ENCODE measurements at regions not wholly inside any gene's neighbourhood (a gene's known extent, or its start where the extent isn't known, plus 50 kb on each side); places are given as distances from the start of the nearest gene placed in this dataset.

DNA sequence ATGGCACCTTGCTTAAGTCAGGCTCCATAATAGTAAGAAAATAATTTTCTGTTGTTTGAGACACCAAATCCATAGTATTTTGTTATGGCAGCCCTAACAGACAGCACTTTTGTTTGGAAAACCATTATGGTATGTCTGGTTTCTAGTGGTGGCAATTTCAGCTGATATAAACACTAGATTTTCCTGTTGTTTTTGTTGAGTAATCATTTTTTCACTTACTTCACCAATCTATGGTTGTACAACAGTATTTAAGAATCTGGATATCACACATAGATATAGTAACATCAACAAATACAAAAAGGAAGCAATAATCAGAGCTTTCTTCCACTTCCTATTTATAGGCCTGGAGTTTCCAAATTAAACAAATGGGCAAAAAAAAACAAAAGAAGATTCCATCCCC is 725.8 kb upstream of the POM121L12 start:
- Histone ChIP-seq H3K27ac (ENCODE audit: low read depth, low read length) (no peak overlapping the region), H3K4me3 (ENCODE audit: low read length) (no peak overlapping the region), H3K9me3 (ENCODE audit: insufficient read depth, low read depth, low read length) (no peaks in the 10 kb centered on the region), H3K9ac (ENCODE audit: low read depth, low read length) (no peak overlapping the region), H3K4me1 (ENCODE audit: insufficient read depth, low read length) (no peaks in the 10 kb centered on the region), H3K27me3 (ENCODE audit: insufficient read depth, low read length) (no peaks in the 10 kb centered on the region), H3K36me3 (ENCODE audit: insufficient read depth, low read length) (no peaks in the 10 kb centered on the region)

DNA sequence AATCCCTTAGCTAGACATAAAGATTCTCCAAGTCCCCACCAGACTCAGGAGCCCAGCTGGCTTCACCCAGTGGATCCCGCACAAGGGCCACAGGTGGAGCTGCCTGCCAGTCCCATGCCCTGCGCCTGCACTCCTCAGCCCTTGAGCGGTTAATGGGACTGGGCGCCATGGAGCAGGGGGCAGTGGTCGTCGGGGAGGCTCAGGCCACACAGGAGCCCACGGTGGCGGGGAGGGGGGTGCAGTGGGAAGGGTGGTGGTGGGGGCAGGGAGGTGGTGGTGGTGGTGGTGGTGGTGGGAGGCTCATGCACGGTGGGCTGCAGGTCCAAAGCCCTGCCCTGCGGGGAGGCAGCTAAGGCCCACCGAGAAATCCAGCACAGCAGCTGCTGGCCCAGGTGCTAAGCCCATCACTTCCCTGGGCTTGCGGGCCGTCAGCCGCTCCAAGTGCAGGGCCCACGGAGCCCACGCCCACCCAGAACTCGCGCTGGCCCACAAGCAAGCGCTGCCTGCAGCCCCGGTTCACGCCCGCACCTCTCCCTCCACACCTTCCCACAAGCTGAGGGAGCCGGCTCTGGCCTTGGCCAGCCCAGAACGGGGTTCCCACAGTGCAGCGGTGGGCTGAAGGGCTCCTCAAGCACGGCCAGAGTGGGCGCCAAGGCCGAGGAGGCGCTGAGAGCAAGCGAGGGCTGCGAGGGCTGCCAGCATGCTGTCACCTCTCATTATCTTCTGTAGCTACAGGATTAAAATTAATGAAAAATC is 732.5 kb upstream of the POM121L12 start:
- no peak overlapping the region for H3K27ac ChIP-seq (ENCODE audit: low read depth, low read length)
- no peaks in the 10 kb centered on the region for H3K27me3 ChIP-seq (ENCODE audit: insufficient read depth, low read length)
- H3K9ac ChIP-seq (ENCODE audit: low read depth, low read length): no peak overlapping the region
- H3K9me3 ChIP-seq (ENCODE audit: insufficient read depth, low read depth, low read length): no peaks in the 10 kb centered on the region
- no peak overlapping the region for H3K4me3 ChIP-seq (ENCODE audit: low read length)
- no peaks in the 10 kb centered on the region for H3K36me3 ChIP-seq (ENCODE audit: insufficient read depth, low read length)
- 97% methylated on average over 27 of the region's 31 CpGs for WGBS
- no peaks in the 10 kb centered on the region for H3K4me1 ChIP-seq (ENCODE audit: insufficient read depth, low read length)

DNA sequence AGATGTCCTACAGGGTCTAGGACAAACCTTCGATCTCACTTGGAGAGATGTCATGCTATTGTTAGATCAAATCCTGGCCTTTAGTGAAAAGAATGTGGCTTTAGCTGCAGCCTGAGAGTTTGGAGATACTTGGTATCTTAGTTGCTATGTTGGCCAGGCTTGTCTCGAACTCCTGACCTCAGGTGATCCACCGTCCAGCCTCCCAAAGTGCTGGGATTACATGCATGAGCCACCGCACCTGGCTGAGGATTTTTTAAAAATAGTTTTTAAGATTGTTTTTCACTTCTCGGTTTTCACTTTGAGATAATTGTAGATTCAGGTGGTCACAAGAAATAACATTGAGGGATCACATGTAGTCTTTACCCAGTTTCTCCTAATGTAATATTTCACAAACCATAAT is 738.3 kb upstream of the POM121L12 start:
- peaks cover 3% of the 10 kb centered on the region; the same call in 1 of the 2 replicates for H3K9me3 ChIP-seq (ENCODE audit: insufficient read depth, low read depth, low read length)
- no peak overlapping the region for H3K4me3 ChIP-seq (ENCODE audit: low read length)
- no peaks in the 10 kb centered on the region for H3K36me3 ChIP-seq (ENCODE audit: insufficient read depth, low read length)
- no peak overlapping the region for H3K9ac ChIP-seq (ENCODE audit: low read depth, low read length)
- H3K27ac ChIP-seq (ENCODE audit: low read depth, low read length): no peak overlapping the region
- no peaks in the 10 kb centered on the region for H3K27me3 ChIP-seq (ENCODE audit: insufficient read depth, low read length)
- WGBS: 93% methylated on average over 5 of the region's 5 CpGs
- H3K4me1 ChIP-seq (ENCODE audit: insufficient read depth, low read length): no peaks in the 10 kb centered on the region

DNA sequence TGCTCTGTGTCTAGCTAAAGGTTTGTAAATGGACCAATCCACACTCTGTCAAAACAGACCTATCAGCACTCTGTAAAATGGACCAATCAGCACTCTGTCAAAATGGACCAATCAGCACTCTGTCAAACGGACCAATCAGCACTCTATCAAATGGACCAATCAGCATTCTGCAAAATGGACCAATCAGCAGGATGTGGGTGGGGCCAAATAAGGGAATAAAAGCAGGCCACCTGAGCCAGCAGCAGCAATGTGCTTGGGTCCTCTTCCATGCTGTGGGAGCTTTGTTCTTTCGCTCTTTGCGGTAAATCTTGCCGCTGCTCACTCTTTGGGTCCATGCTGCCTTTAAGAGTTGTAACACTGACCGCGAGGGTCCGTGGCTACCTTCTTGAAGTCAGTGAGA is 740.5 kb upstream of the POM121L12 start:
- H3K27me3 ChIP-seq (ENCODE audit: insufficient read depth, low read length): no peaks in the 10 kb centered on the region
- H3K9ac ChIP-seq (ENCODE audit: low read depth, low read length): no peak overlapping the region
- H3K27ac ChIP-seq (ENCODE audit: low read depth, low read length): no peak overlapping the region
- peaks cover 3% of the 10 kb centered on the region; the same call in 1 of the 2 replicates for H3K9me3 ChIP-seq (ENCODE audit: insufficient read depth, low read depth, low read length)
- 96% methylated on average over 7 of the region's 7 CpGs for WGBS
- no peaks in the 10 kb centered on the region for H3K36me3 ChIP-seq (ENCODE audit: insufficient read depth, low read length)
- H3K4me3 ChIP-seq (ENCODE audit: low read length): no peak overlapping the region
- no peaks in the 10 kb centered on the region for H3K4me1 ChIP-seq (ENCODE audit: insufficient read depth, low read length)

DNA sequence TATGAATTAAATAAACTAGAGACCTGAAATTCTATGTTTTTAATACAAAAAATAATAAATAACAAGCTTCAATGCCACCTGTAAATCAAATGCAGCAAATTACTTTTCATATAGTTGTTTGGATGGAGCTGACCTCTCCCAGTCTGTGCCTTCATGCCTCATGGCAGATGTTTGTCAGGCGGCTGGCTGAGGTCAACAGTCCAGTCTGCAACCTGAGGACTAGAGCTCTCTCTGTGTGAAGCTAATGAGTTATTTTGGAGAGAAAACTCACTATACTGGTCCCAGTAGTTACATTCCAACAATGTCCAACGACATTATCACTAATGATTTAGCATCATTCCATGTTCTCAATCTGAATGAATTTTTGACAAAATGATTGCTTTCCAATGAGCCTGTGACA is 746.2 kb upstream of the POM121L12 start:
- no peak overlapping the region for H3K9ac ChIP-seq (ENCODE audit: low read depth, low read length)
- H3K9me3 ChIP-seq (ENCODE audit: insufficient read depth, low read depth, low read length): no peaks in the 10 kb centered on the region
- H3K36me3 ChIP-seq (ENCODE audit: insufficient read depth, low read length): no peaks in the 10 kb centered on the region
- 82% methylated on average over 2 of the region's 2 CpGs for WGBS
- no peaks in the 10 kb centered on the region for H3K4me1 ChIP-seq (ENCODE audit: insufficient read depth, low read length)
- H3K27ac ChIP-seq (ENCODE audit: low read depth, low read length): no peak overlapping the region
- H3K4me3 ChIP-seq (ENCODE audit: low read length): no peak overlapping the region
- H3K27me3 ChIP-seq (ENCODE audit: insufficient read depth, low read length): no peaks in the 10 kb centered on the region

DNA sequence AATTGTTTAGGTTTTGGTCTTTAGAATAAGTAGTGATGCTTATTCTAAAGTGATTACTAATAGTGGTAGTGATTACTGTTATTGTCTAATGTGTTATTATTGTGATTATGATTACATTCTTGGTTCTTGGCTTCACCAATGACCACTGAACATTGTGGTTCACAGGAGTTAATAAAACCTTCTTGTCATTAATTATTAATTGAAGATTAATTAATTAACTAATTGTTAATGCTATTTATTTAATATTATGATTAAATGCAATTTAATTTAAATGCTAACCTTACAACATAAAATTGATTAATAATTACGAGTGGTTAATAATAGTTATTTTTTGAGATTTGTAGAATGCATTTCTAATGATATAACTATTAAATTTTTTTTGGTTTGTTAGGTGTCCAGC is 747.7 kb upstream of the POM121L12 start:
- no peak overlapping the region for H3K27ac ChIP-seq (ENCODE audit: low read depth, low read length)
- no peaks in the 10 kb centered on the region for H3K4me1 ChIP-seq (ENCODE audit: insufficient read depth, low read length)
- no peak overlapping the region for H3K9ac ChIP-seq (ENCODE audit: low read depth, low read length)
- H3K27me3 ChIP-seq (ENCODE audit: insufficient read depth, low read length): no peaks in the 10 kb centered on the region
- H3K36me3 ChIP-seq (ENCODE audit: insufficient read depth, low read length): no peaks in the 10 kb centered on the region
- no CpG with 5 or more reads among the region's 1 CpG for WGBS
- no peaks in the 10 kb centered on the region for H3K9me3 ChIP-seq (ENCODE audit: insufficient read depth, low read depth, low read length)
- no peak overlapping the region for H3K4me3 ChIP-seq (ENCODE audit: low read length)

DNA sequence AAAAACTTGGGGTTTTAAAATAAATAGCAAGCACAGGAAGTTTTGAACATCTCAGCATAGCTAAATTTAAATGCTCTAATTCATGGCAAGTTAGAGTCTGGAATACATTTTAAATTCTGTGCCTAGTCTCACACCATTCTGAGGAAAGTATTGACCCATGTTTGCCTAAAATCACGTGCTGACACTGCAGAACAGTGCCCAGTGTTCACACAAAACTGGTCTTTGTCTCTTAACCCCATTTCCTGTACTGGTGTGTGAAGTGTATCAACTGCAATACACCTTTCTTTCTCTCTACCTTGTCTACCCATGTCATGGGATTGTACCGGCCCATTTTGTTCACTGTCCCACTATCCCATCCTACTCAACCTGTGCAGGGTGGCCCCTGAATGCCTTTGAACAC is 749.7 kb upstream of the POM121L12 start:
- Histone ChIP-seq H3K27me3 (ENCODE audit: insufficient read depth, low read length) (no peaks in the 10 kb centered on the region), H3K4me3 (ENCODE audit: low read length) (no peak overlapping the region), H3K4me1 (ENCODE audit: insufficient read depth, low read length) (no peaks in the 10 kb centered on the region), H3K27ac (ENCODE audit: low read depth, low read length) (no peak overlapping the region), H3K36me3 (ENCODE audit: insufficient read depth, low read length) (no peaks in the 10 kb centered on the region), H3K9ac (ENCODE audit: low read depth, low read length) (no peak overlapping the region), H3K9me3 (ENCODE audit: insufficient read depth, low read depth, low read length) (no peaks in the 10 kb centered on the region; the same call in 1 of the 2 replicates)
- 81% methylated on average over 2 of the region's 2 CpGs for WGBS

DNA sequence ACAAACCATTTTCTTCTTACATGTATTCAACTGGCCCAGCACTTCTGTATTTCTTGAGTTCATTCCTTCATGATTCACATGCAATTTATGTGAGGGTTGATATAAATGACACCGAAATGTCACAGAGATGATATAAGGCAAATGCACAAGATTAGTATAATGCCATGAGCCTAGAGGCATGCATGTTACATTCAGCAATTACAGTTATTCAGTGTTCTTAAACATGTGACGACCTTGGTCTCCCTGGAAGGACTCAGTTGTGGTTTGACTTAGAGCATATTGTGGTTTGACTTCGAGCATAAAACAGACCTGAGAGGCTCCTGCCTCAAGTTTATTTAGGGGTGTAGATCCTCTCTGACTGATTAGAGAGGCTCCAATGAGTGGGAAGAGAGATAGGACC is 752.1 kb upstream of the POM121L12 start:
- Histone ChIP-seq H3K9me3 (ENCODE audit: insufficient read depth, low read depth, low read length) (no peaks in the 10 kb centered on the region; the same call in 1 of the 2 replicates), H3K9ac (ENCODE audit: low read depth, low read length) (no peak overlapping the region), H3K27ac (ENCODE audit: low read depth, low read length) (no peak overlapping the region), H3K4me3 (ENCODE audit: low read length) (no peak overlapping the region), H3K27me3 (ENCODE audit: insufficient read depth, low read length) (no peaks in the 10 kb centered on the region), H3K4me1 (ENCODE audit: insufficient read depth, low read length) (no peaks in the 10 kb centered on the region), H3K36me3 (ENCODE audit: insufficient read depth, low read length) (no peaks in the 10 kb centered on the region)
- WGBS: 96% methylated on average over 3 of the region's 3 CpGs

DNA sequence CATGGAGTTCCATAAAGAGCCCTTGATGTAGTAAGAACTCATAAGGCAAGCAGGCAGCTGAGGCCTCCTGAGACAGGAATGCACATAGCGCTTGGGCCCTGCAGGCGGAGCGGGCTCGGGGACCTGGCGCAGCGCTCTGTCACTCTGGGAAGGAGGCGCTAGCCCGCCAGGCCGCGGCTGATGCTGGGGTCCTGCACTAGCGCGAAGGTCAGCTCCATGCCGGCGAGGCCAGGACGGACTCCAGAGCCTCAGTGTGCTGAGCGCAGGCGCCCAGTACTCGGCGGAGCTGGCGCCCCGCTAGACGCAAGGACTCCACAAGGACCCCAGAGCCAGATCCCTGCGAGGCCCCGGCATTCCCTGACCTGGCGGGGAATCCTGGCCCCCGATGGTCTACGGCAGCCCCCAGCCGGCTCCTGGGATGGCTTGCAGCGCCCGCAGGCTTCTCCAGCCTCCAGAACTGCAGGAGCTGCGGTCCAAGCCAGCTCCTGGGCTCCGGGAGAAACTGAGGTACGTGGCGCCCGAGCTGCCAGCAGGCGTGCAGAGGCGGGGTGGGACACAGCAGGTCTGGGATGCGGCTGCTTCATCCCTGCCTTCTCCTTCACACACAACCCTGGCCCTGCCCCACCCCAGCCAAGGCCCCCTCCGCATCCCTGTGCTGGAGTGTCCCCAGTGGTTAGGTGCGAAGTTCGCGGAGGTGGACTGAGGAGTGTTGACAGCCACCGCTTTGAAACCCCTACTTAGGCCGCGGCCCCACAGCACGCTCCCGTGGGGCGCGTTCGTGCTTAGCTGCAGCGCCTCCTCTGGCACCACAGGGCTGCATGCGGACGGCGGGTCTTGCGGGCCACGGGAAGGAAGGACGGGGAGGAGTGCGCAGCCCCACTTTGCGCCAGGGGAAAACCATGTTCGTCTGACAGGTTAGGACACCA is 761.5 kb upstream of the POM121L12 start:
- Histone ChIP-seq H3K36me3 (ENCODE audit: insufficient read depth, low read length) (no peaks in the 10 kb centered on the region), H3K4me3 (ENCODE audit: low read length) (no peak overlapping the region), H3K9ac (ENCODE audit: low read depth, low read length) (no peak overlapping the region), H3K27ac (ENCODE audit: low read depth, low read length) (no peak overlapping the region), H3K27me3 (ENCODE audit: insufficient read depth, low read length) (no peaks in the 10 kb centered on the region), H3K4me1 (ENCODE audit: insufficient read depth, low read length) (no peaks in the 10 kb centered on the region), H3K9me3 (ENCODE audit: insufficient read depth, low read depth, low read length) (no peaks in the 10 kb centered on the region)
- 96% methylated on average over 60 of the region's 60 CpGs for WGBS

DNA sequence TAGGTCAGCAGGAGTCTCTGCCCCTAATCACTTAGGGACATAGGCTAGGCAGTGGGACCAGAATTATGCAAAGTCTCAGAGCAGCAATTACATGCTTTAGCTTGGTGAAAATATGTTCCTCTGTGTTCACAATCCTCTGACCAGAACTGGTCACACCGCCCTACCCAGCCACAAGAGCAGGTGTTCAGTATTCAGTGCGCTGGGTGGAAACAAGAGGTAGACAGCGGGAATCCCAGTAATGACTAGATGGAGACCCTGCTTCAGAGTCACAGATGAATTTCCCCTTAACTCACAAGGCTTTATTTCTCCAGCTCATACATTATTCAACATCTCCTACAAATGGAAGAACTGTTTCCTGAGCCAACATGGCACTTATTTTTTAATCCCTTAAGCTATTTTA is 763.7 kb upstream of the POM121L12 start:
- Histone ChIP-seq H3K27ac (ENCODE audit: low read depth, low read length) (no peak overlapping the region), H3K36me3 (ENCODE audit: insufficient read depth, low read length) (no peaks in the 10 kb centered on the region), H3K9ac (ENCODE audit: low read depth, low read length) (no peak overlapping the region), H3K9me3 (ENCODE audit: insufficient read depth, low read depth, low read length) (no peaks in the 10 kb centered on the region), H3K4me1 (ENCODE audit: insufficient read depth, low read length) (no peaks in the 10 kb centered on the region), H3K27me3 (ENCODE audit: insufficient read depth, low read length) (no peaks in the 10 kb centered on the region), H3K4me3 (ENCODE audit: low read length) (no peak overlapping the region)
- WGBS: 94% methylated on average over 3 of the region's 3 CpGs

DNA sequence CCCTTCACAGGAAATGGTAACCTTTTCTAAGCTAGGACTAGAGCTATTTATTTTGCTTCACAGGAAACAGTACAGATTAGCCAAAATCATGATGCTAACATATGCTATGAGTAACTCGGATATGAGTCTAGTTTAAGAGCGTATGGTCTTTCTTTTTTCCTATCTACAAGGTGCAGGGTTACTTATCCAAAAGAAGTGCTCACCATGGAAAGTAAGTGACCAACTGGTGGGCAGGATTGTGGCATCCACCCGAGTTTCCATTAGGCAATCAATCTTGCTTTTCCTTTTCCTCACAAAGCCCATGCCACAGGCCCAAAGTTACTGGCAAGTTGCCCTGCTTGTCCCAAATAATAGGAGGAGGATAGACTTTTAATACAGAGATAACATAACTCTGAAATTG is 765.1 kb upstream of the POM121L12 start:
- WGBS: 96% methylated on average over 3 of the region's 3 CpGs
- H3K27me3 ChIP-seq (ENCODE audit: insufficient read depth, low read length): no peaks in the 10 kb centered on the region
- H3K9me3 ChIP-seq (ENCODE audit: insufficient read depth, low read depth, low read length): no peaks in the 10 kb centered on the region
- H3K4me1 ChIP-seq (ENCODE audit: insufficient read depth, low read length): no peaks in the 10 kb centered on the region
- no peak overlapping the region for H3K27ac ChIP-seq (ENCODE audit: low read depth, low read length)
- no peak overlapping the region for H3K9ac ChIP-seq (ENCODE audit: low read depth, low read length)
- no peak overlapping the region for H3K4me3 ChIP-seq (ENCODE audit: low read length)
- H3K36me3 ChIP-seq (ENCODE audit: insufficient read depth, low read length): no peaks in the 10 kb centered on the region

Measured in HUES64 (cell line).